Posterior cingulate gyrus (tissue), 11 donors: ENCODE measurements at regions not wholly inside any gene's neighbourhood (a gene's known extent, or its start where the extent isn't known, plus 50 kb on each side); places are given as distances from the start of the nearest gene placed in this dataset.
A peak's percentile ranks its signal among the peaks of the same experiment; 100 is the strongest.
"Not testable (repeated sequence)": the region's sequence is repeated elsewhere in the genome, so short reads cannot be mapped to it uniquely, and the experiment has no call there.

ENCODE experiments used
- DNase-seq, 10 donors: peaks; one replicate each; pipeline versions ENCODE4 v3.0.0 to v3.0.0-alpha.2; 2020 to 2021; ENCODE audit warnings: mixed read lengths in 3 of 10
- intact Hi-C: fragments of 100-400 bp; cut with DNase I; formaldehyde crosslinking; loops from one replicate; pipeline ENCODE4 v1.15.1; 2023

DNA sequence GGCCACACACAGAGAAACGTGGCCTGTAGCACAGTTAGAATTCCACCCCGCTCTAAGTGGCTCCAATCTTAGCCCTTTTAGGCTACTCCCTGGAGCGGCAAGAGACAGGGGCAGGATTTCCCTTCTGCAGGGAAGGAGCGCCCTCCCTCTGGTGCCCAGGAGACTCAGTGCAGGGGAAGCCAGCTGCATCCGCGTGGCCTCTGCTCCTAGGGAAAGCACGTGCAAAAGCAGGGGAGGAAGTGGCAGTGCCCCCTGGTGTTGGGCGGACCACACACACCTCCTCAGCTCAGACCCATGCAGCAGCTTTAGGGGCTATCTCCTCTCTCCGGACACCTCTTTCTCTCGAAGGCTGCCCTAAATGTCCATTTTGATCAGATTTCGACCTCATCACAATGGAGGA is 50.0 kb downstream of the SPRING1 start:
- DNase-seq, result no peak
- intact Hi-C loops, result no loop called here

DNA sequence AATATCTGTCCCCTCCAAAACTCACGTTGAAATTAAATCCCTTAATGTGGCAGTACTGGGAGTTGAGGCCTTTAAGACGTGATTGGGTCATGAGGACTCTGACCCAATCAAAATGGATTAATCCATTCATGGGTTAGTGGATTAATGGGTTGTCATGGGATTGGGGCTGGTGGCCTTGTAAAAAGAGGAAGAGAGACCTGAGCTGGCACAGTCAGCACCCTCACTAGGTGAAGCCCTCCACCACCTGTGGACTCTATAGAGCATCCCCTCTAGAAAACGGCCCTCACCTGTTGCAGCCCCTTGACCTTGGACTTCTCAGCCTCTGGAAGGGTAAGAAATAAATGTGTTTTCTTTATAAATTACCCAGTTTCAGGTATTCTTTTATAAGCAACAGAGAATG is 53.0 kb downstream of the SPRING1 start:
- no peak for DNase-seq
- intact Hi-C loops, result no loop called here

DNA sequence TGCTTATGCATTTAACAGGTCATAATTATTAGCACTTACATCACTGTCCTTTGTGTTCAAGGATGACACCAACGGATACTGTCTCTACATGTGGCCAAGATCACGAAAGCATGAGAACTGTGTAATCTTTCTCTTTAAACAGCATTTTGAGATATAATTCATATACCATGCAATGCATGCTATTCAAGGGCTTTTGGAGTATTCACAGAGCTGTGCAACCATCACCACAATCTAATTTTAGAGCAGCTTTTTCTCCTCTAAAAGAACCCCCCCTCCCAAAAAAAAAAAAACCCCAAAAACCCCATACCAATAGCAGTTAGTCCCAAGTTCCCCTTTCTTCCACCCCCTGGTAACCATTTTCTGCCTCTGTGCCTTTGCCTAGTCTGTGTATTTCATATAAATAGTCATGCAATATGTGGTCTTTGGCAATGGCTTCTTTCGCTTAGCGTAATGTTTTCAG is 60.6 kb downstream of the SPRING1 start:
- intact Hi-C loops, result no loop called here

GRCh38 chr12:116675339-116676107 is 62.3 kb downstream of the SPRING1 start:
- DNase-seq, result no peak
- intact Hi-C loops, result no loop called here

More for the DNA sequence above, 60.6 kb downstream of the SPRING1 start:
- DNase-seq, result no peak

- intact Hi-C loops, result no loop called here
- no peak for DNase-seq
These were observed 63.2 kb downstream of the SPRING1 start for GRCh38 chr12:116674643-116675183.

DNA sequence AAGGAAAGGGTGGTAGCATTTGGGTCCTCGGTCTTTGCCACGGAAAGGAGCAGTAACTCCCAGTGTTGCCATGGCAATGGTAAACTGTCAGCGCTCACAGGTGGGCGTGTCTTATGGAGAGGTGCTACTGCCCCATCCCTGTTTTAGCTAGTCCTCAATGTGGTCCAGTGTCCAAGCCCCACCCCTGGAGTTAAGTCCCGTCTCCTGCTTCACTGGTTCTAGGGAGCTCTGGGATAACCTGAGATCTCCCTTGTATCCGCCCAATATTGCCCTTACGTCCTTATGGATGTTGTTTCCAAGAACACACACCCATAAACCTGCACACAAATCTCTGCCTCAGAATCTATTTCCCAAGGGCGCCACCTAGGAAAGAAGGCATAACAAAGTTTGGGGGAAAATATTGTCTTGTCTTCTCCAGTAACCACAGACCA is 64.2 kb downstream of the SPRING1 start:
- no peak for DNase-seq
- intact Hi-C loops, result no loop called here

DNA sequence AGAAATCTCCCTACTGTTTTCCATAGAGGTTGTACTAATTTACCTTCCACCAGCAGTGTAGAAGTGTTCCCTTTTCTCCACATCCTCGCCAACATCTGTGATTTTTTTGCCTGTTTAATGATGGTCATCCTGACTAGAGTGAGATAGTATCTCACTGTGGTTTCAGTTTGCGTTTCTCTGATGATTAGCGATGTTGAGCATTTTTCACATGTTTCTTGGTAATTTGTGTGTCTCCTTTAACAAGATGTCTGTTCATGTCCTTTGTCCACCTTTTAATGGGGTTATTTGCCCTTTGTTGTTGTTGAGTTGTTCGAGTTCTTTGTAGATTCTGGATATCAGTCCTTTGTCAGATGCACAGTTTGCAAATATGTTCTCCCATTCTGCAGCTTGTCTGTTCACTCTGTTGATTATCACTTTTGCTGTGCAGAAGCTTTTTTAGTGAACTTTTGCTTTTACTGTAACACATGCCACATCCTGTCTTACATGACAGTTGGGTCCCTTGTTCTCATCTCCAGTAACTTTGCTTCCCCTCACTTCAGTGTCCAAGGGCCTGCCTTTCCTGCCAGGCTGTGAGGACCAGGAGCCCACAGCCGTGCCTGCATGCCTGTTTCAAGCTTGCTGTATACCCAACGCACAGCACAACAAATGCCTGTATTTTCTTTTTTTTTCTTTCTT is 64.9 kb downstream of the SPRING1 start:
- intact Hi-C loops, result no loop called here
- DNase-seq, result no peak

- DNase-seq, result no peak
- intact Hi-C loops, result no loop called here
These were observed 65.9 kb downstream of the SPRING1 start for GRCh38 chr12:116672010-116672409.

- intact Hi-C loops, result no loop called here
- DNase-seq, result no peak
These were observed 67.0 kb downstream of the SPRING1 start for GRCh38 chr12:116670859-116671258.

GRCh38 chr12:116667752-116668151 is 70.1 kb downstream of the SPRING1 start:
- intact Hi-C loops, result no loop called here
- DNase-seq, result no peak

- DNase-seq, intact Hi-C loops: not testable (repeated sequence)
These were observed 71.0 kb downstream of the SPRING1 start for GRCh38 chr12:116666829-116667228.

DNA sequence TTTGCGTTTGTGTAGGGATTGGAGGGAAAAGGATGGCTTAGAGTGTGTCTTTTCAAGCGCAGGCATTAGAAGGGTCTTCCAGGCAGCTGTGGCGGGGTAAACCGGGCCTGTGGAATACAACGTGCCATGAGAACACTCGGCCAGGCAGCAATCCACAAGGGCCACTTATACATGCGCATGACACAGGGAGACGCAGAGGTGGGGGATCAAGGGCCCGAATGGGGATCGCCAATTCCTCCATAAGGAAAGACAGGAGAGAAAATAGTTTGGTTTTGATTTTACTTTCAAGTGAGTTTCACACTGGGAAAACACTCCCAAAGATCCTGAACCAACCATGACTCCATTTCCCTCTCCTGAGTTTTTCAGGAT is 71.6 kb downstream of the SPRING1 start:
- intact Hi-C loops, result no loop called here
- DNase-seq, result no peak

GRCh38 chr12:116665666-116666304 is 72.1 kb downstream of the SPRING1 start:
- intact Hi-C loops, result no loop called here
- no peak for DNase-seq

- intact Hi-C loops, result no loop called here
These were observed 73.8 kb downstream of the SPRING1 start for GRCh38 chr12:116664085-116664484.

DNA sequence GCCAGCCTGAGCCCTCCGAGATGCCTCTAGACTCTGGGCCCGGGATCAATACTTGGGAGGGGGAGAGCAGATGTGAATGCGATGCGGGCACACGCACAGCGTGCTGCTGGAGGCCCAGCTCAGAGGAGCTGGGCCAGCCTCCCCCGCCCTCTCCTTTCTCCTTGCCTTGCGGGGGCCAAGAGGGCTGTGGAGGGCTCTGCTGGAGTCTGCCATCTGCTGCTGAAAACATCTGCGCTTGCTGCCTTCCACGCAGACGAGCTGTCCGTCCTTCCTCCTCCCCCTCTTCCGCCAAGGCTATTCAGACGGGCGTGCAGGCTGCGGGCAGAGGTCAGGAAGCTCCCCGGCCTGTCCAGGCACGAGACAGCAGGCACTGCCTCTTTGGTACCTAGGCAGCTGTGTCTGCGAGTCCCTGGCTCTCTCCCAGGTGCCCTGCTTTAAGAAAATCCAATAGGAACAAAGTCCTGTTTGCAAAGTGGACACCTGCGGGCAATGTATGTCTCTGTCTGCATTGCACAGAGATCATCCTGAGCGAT is 75.2 kb downstream of the SPRING1 start:
- peak in 3 of 10 donors; percentile 20 to 83 (median 29) for DNase-seq
- intact Hi-C loops, result no loop called here

More at GRCh38 chr12:116664085-116664484, 73.8 kb downstream of the SPRING1 start:
- DNase-seq, result no peak

GRCh38 chr12:116661341-116661740 is 76.5 kb downstream of the SPRING1 start:
- intact Hi-C loops, result no loop called here
- DNase-seq, result no peak

DNA sequence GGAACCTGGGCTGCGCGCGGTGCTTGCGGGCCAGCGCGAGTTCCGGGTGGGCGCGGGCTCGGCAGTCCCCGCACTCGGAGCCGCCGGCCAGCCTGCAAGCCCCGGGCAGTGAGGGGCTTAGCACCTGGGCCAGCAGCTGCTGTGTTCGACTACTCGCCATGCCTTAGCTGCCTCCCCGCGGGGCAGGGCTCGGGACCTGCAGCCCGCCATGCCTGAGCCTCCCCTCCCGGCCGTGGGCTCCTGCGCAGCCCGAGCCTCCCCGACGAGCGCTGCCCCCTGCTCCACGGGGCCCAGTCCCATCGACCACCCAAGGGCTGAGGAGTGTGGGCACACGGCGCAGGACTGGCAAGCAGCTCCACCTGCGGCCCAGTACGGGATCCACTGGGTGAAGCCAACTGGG is 77.1 kb downstream of the SPRING1 start:
- DNase-seq, intact Hi-C loops: not testable (repeated sequence)

- intact Hi-C loops, result loop anchor here (5.0 kb wide), 1 partner anchor 108 kb away; no protein-coding TSS in a partner anchor
- DNase-seq, result no peak
These were observed 77.9 kb downstream of the SPRING1 start for GRCh38 chr12:116659771-116660481.

DNA sequence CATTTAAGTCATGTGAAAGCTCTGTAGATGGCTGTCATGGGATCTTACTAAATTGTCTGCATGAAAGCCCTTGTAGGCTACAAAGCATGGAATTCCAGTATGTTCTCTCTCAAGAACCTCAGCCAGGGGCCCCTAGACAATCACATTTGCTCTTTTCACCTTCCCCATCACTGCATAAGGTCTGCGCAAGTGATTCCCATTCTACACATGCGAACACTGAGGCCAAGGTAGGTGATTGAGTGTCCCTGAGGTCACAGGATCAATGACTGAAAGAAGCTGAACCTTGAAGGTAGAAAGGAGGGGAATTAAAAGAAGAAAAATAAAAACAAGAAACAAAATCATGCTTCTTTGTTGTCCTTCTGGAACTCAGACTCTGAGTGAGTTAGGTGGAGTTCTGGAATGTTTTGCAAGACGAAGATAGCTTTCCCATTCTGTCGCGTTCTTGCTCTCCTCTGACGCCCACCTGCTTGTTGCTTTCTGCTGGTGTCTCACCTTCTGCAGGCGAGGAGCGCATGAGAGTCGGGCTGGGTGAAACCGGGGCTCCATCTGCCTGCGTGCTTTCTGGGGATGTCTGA is 79.9 kb downstream of the SPRING1 start:
- peak in 1 of 10 donors; percentile 59 for DNase-seq
- intact Hi-C loops, result loop anchor here (5.0 kb wide), 1 partner anchor 106 kb away; no protein-coding TSS in a partner anchor

DNA sequence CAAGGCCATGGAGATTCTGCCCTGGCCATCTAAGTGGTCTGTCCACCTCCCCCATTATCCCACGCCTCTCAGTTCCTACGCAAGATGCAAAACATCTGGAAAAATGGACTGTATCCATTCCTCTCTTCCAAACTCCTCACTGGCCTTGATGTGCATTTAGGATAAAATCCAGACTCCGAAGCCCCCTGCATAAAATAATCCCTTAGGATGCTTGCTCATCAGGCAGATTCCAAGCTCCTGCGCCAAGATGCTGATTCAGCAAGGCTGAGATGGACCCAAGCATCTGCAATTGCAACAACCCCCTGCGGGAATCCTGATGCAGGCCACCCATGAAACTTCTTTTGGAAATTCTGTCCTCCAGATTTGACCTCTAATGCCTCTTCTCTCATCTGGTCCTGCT is 81.6 kb downstream of the SPRING1 start:
- peak in 1 of 10 donors; percentile 57 for DNase-seq
- intact Hi-C loops, result loop anchor here (5.0 kb wide), 1 partner anchor 104 kb away; no protein-coding TSS in a partner anchor
